GM18870 (cell line): ENCODE measurements at regions not wholly inside any gene's neighbourhood (a gene's known extent, or its start where the extent isn't known, plus 50 kb on each side); places are given as distances from the start of the nearest gene placed in this dataset.

ENCODE experiments used
- ATAC-seq: cut with Tn5 transposase; IDR thresholded peaks from one replicate; pipeline ENCODE4 v1.9.1; 2021; ENCODE audit warnings: moderate library complexity; ENCODE audit not compliant: unreplicated experiment

DNA sequence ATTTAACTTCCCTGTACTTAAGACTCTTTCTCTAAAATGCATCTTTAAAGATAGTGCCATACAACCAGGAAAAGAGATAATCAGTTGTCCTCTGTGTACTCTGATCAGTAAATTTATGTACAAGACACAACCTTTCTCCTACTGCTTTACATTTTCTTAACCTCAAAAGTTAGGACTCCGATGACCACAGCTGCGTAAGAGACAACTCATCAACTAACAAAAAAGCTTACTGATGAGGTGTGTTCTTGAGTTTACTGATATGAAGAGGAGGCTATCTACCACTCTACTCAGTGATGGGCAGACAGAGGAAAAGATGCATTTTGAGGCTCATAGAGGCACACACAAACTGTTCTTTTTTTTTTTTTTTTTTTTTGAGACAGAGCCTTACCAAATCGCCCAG is 71.4 kb upstream of the HIF1A start:
- no peak for ATAC-seq

DNA sequence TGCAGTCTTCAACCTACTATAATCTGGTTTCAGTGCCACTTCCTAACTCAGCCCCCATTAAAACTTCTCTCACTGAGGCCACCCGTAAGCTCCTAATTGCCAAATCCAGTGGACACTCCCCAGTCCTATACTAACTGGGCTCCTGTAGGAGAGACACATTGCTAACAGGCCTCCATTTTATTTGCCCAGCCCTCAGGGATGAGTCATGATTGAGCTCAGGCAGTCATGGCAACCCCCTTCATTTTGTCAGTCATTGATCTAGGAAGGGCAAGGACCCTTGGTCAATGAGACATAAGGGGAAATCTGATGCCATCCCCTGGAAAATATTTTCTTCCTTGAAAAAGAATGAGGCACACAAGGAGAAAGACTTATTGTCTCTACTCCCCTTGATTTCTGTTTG is 70.1 kb upstream of the HIF1A start:
- ATAC-seq = no peak

DNA sequence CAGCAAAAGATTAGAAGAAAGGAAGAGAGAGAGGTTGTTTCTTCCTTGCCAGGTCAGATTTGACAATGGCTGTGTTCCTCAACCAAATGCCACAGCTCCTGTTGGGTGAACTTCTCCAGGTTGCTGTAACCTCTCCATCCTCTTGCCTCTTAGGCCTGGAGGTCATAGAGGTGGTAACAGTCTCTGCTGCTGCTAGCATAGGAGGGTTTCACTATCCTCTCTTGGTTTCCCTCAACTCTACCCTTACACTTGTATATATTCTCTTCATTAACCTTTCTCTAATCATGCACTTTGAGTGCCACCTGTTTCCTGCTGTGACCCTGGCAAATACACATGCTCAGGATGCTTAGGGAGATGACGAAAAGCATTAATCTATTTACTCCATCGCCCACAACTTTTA is 67.7 kb upstream of the HIF1A start:
- ATAC-seq = no peak

DNA sequence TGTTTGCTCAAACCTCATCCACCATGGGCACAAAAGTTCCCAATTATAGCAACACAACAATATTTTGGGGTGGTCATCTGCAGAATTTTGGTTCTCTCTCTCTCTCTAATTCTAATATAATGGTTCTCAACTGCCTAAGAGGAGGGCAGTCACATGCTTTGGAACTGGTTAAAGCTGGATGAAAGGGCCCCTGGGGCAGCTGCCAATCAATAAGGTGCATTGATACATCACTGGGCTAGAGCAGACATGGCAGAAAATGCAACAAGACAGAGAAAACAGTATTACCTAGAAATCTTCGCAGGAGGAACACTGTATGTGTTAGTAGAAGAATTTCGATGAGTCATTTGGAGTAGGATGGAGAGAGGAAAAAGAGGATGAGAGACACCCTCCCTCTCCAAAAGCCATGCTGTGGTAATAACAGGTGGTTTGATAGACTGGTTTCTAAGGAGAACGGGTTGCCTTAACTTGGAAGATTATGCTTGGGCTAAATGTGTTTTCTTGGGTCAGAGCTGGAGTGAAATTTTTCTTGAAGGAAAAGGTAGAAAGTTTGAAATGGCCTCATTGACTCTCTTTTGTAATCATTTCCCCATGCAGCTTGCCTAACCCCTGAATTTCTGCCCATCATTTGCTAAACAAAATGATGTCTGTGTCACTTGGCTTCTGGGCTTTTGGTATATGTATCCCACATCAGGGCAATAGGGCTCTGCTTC is 67.1 kb upstream of the HIF1A start:
- no peak for ATAC-seq

DNA sequence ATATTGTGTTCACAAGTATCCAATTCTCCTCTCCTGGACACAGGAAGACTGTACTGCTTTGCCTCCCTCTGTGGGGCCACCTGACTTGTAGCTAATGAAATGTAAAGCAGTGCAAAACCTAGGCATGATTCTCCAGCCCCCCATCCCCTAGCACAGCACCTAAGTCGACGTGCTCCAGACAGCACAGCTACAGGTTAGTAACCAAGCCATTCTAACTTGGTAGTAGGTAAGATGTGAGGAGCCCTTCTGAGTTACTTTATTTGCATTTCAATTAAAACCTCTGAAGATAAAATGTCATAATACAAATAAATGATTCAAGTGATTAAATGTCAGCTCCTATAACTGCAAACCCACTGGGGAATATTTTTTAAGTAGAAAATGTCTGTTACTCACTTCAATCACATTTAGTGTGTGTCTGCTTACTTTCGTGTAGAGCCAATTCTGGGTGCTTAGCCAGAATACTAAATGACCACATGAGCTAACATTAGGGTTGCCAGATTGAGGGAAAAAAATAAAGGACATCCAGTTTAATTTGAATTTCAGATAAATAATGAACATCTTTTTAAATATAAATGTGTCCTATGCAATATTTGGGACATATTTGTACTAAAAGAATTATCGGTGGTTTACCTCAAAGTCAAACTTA is 64.8 kb upstream of the HIF1A start:
- ATAC-seq = no peak

DNA sequence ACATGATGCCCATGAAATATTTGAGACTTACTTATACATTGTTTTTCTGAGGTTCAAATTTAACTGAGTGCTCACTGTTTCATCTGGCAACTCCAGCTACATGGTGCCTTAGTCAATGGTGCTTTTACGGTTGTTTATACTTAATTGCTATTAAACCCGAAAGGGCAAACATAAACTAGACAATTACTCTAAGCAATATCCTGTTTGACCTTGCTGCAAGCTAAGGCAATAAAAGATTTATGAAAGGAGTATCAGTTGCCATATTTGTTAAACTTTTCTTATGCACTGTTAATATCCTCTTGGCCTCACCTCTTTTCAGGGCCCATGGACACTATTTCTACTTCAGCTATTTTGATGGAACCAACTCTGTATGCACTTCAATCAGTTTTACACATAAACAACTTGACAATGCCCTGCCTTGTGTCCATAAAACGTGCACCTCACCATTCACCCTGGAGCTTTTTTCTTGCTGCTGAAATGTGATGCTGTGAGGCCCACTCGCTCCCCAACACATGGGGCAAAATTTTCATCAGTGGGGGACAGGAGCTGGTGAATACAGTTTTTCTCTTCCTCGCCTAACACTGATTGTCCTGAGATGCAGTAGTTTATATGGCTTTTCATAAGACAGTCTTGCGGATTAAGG is 64.1 kb upstream of the HIF1A start:
- no peak for ATAC-seq

DNA sequence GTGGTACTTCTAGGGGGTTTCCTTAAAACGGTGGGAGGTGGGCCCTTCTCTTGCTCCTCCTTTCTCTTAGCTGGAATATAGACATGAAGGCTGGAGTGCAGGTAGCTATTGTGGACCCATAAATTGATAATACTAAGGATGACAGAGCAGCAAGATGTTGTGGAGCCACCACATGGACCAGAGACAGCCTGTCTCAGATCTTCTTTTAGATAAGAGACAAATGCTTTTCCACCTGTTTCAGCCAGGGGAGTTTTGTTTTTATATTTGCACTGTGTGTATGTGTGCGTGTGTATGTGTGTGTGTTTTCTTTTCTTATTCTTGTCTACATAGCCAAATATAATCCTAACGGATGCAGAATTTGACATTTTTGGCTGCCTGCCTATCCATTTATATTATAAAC is 62.9 kb upstream of the HIF1A start:
- no peak for ATAC-seq

DNA sequence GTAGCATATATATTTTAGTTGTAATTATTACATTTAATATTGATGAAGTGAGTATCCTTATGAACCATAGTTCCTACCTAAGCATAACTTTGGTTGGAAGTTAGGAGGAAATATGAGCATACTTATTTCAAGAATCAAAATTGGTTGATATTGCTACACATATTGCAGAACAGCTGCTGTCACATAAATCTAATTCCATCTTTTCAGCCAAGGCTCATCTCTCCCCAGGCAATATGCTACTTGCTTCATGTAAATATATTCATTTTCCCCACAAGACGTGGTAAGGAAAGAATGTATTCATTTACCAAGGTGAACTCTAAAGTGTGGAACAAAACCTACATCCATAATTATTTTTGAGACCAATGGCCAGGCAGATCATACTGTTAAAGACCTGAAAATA is 62.5 kb upstream of the HIF1A start:
- no peak for ATAC-seq

DNA sequence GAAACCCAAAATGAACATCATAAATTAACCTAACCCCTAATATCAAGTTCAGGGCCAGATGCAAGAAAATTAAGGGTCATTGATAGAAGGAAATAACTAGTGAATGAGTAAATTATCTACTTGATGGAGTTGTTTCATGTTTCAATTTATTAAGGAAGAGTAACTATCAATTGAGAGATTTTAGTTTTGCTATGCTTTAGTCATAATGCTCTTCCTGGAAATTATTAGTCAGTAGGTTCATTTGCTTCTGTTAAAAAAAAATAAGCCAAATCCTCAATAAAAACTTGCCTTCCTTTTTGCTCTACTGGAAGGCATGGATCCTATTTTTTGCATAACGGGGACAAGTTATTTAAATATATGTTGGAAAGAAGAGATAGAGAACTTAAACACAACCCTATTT is 59.0 kb upstream of the HIF1A start:
- ATAC-seq = no peak

DNA sequence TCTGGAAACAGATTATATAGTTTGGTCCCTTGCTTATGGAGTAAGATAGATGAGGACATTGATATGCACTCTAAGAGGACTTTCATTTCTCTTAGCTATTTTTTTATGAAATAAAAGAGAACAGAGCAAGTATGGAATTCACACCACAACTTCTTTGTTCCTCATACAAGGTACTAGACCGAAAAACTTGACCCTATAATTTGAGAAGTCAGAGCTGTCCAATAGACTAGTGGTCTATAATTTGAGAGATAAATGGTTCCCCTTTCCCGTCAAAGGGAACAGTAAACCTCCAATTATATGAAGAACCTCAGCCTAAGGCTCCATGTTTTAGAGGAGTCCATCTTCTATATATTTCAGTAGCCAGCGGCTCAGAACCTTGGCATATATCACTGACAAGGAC is 58.5 kb upstream of the HIF1A start:
- no peak for ATAC-seq

DNA sequence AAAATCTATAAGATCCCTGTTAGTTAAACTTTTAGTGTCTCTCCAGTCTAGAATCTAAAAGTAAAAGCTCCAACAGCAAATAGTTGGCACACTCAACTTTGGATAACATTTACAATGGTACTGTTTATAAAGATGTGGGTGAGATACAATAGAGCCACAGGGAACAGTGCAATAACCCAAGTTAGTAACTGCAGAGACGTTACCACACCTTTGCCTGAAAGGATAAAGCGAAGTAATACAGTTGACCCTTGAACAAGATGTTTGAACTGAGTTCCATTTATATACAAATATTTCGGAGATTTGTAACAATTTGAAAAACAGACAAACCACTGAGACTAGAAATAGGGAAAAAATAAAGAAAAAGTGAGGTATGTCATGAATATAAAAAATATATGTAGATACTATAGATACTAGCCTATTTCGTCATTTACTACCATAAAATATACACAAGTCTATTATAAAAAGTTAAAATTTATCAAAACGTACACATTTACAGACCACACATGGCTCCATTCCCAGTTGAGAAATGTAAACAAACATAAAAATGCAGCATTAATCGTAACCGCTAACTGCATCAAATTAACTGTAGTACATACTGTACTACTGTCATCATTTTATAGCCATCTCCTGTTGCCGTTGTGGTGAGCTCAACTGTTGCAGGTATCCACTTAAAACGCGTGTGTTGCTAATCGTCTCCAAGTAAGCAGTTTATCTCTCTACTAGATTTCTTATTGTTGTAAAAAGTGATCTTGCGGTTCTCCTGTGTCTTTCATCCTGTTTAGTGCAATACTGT is 56.5 kb upstream of the HIF1A start:
- no peak for ATAC-seq

DNA sequence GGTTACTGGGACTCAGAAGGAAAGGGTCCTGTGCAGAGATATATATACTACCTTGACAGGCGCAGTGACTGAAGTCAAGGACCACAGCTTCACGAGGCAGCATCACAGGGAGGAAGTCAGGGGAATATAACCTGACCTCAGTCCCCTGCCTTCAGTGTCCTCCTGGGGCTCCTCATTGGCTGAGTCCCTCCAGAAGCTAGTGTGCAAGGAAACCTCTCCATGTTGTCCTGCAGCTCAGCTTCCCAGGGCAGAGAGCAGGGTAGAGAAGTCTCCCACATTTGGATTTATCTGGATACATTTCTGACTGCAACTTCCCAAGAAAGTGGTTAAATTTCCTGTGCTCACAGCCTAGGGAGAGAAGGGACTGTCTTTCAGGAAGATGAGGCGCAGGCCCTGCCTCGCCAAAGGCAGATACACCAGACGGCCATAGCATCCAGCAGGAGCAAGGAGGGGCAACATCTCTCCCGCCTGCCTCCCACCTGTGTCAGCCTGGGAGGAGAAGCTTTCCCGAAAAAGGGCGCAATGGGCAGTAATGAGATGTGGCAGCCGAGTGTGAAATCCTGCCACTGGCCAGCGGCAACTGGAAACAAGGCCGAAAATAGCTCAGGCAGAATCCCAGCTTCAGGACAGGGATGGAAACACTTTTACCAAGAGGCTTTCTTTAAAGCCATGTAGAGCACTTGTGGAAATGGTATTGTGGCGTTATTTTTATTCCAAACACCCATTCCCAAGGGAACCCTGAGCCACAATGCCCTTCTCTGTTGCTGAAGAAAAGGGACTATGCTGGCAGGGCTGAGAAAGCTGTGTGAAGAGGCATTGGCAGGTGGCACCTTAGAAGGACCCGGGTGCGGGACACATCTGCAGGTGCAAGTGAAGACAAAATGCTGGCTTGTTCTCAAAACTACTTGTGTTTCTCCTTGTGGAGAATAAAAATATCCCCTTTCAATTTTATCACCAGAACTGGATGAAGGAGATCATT is 54.9 kb upstream of the HIF1A start:
- no peak for ATAC-seq

DNA sequence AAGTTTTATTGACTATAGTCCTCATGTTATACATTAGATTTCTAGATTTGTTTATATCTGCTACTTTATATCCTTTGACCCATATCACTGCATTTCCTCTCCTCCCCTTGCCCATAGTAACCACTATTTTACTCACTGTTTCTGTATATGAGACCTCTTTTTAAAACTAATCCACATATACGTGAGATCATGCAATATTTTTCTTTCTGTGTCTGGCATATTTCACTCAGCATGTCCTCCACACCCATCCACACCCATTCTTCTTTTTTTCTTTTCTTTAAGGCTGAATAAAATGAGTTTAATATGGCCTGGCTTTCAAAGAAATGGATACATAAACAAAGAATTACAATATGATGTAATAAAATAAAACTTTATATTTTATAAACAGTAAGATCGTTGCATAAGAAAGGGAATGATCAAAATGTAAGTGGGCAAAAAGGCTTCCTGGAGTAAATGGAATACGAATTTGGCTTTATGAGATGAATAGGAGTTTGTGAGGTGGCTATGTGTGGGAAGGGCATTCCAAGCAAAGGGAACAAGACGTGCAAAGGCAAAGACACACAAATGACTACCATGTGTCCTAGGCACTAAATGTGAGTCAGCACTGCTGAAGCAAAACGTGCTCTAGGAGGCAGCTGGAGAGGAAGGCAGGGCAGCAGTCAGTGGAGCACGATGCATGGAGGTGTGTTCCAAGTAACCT is 53.2 kb upstream of the HIF1A start:
- ATAC-seq = no peak

DNA sequence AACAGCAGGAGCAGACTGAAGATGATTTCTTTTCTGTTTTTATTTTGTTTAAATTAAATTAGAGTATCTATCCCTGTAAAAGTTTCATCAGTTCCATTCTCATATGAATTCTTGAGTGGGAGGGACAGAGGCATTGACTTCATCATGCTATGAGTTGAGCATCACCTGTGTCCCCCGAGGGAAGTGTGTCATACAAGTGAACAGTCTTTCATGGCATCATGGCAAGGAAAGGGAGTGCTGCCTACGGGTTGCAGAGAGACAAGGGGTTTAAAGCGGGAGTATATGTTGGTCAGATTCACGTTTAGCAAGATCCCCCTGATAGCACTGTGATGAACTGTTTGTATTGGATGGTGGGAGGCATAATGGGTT is 52.7 kb upstream of the HIF1A start:
- ATAC-seq = no peak

DNA sequence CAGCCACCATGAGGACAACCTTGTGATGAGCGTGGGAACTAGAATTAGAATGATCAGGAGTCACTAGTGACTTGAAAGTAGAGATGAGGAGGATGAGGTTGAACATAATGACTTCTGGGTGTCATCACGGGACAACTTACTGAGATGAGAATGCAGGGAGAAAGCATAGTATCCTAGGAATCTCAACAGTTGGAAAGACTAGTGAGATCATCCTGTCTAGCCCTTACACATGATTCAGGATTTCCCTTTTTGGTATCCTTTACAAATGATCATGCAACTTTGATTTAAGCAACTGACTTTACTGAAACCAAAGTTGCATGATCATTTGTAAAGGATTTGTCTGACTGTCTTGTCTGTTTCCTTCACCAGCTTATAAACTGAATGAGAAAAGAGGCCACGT is 51.8 kb upstream of the HIF1A start:
- no peak for ATAC-seq

DNA sequence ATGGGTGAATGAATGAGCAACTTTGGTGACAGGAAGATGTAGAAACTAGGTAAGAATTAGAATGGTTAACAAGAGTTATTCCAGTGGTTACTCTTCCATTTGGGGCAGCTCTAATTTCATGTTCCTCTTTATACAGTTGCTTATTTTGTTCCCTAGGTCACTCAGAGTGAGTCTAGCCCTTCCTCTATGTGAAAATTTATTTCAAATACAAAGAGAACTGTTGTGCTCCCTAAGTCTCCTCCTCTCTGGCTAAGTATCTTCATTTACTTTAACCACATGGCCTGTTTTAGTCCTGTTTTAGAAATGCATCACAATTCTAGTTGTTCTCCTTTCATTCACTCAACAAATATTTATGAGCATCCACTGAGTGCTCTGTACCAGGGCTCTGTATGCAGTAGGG is 51.1 kb upstream of the HIF1A start:
- no peak for ATAC-seq

DNA sequence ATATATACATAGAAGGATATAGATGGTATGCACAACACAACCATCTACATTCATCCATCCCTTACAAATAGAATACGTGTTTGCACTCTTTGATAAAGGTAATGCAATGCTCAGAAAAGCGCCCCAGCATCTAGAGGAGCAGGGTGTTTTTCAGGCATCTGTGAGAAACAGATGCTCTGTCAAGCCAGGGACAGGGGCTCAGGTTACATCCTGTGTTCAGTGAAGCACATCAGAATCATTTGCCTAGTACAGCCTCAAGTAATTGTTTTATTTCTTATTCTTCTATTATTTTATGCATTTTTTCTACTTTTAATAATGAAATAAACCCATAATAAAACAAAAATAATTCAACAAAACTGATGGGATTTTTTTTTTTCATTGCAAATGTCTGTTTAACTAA is 50.5 kb upstream of the HIF1A start:
- no peak for ATAC-seq

DNA sequence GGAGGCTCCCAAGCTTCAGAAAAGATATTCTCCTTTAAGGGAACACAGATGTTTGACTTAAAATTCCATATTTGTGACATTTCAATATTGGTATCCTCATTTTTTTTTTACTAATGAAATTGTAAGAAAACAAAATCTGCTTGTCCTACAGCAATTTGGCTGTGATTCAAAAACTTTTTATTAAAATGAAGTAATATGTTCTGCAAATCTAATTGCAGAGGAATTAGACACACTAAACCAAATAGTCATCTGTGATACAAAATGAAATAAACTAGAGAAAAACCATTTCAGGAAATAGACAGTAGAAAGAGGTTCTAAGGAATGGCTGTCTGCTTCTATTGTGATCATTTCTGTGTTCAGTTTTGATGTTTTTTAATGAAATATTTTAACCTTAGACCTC is 50.1 kb upstream of the HIF1A start:
- no peak for ATAC-seq
